ENCODE measurements at regions not wholly inside any gene's neighbourhood (a gene's known extent, or its start where the extent isn't known, plus 50 kb on each side); places are given as distances from the start of the nearest gene placed in this dataset.
"Not testable (repeated sequence)": the region's sequence is repeated elsewhere in the genome, so short reads cannot be mapped to it uniquely, and the experiment has no call there.

DNA sequence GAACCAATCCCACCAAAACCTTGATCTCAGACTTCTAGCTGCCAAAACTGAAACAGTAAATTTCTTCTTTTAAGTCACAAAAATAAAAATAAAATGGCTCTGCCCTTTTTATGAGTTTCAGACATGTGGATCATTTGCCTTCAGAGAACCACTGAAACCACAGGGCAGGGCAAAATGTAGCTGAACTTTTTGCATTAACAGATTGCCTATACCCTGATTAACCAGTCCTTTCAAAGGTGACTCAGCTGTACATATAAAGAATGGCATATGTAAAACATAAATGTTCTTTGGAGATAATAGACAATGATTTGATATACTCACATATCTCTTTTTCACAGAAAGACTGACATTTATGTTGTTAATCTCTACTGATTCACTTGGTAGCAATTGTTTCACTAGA, 187.1 kb upstream of the GRIN3A start:
- intact Hi-C loops (cut with DNase I; ENCODE audit: low total_unique reads), result no loop called here
- Histone ChIP-seq H3K27me3 (no peaks in the 10 kb centered on the region), H3K4me1 (no peaks in the 10 kb centered on the region), H3K9me3 (no peaks in the 10 kb centered on the region), H3K36me3 (no peaks in the 10 kb centered on the region), H3K4me3 (no peak overlapping the region), H3K27ac (no peak overlapping the region)
- DNase-seq, result no peak
- TF ChIP-seq POLR2A (IDR thresholded peaks at IDR 0.05), result no peak
- TF ChIP-seq, protein P1, sequence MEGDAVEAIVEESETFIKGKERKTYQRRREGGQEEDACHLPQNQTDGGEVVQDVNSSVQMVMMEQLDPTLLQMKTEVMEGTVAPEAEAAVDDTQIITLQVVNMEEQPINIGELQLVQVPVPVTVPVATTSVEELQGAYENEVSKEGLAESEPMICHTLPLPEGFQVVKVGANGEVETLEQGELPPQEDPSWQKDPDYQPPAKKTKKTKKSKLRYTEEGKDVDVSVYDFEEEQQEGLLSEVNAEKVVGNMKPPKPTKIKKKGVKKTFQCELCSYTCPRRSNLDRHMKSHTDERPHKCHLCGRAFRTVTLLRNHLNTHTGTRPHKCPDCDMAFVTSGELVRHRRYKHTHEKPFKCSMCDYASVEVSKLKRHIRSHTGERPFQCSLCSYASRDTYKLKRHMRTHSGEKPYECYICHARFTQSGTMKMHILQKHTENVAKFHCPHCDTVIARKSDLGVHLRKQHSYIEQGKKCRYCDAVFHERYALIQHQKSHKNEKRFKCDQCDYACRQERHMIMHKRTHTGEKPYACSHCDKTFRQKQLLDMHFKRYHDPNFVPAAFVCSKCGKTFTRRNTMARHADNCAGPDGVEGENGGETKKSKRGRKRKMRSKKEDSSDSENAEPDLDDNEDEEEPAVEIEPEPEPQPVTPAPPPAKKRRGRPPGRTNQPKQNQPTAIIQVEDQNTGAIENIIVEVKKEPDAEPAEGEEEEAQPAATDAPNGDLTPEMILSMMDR (IDR thresholded peaks at IDR 0.05), result no peak

DNA sequence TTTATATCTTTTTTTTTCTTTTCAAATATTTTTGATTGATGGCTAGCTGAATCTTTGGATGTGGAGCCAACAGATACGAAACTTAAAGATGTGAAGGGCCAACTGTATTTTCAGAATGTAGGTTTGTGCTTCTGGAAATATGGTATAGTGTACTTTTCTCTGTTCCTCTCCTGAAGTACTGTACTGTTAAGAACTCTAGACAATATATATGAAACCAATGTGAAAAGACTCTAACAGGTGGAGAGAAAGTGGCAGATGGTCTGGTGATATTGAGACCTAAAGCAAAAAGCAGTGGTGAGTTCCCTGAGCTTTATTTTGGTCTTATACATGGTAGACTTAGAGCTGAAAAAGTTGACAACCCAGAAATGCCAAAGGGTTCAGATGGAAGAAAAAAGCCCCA, 185.0 kb upstream of the GRIN3A start:
- no peak for DNase-seq
- Histone ChIP-seq H3K27ac (no peak overlapping the region), H3K4me3 (no peak overlapping the region), H3K27me3 (no peaks in the 10 kb centered on the region), H3K4me1 (no peaks in the 10 kb centered on the region), H3K36me3 (no peaks in the 10 kb centered on the region), H3K9me3 (no peaks in the 10 kb centered on the region)
- intact Hi-C loops (cut with DNase I; ENCODE audit: low total_unique reads), result no loop called here
- no peak for TF ChIP-seq POLR2A (IDR thresholded peaks at IDR 0.05)

DNA sequence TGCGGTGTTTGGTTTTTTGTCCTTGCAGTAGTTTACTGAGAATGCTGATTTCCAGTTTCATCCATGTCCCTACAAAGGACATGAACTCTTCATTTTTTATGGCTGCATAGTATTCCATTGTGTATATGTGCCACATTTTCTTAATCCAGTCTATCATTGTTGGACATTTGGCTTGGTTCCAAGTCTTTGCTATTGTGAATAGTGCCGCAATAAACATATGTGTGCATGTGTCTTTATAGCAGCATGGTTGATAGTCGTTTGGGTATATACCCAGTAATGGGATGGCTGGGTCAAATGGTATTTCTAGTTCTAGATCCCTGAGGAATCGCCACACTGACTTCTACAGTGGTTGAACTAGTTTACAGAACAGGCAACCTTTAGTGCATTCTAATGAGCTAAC, 178.5 kb upstream of the GRIN3A start:
- H3K36me3 ChIP-seq; H3K27ac ChIP-seq; H3K9me3 ChIP-seq; H3K4me3 ChIP-seq; DNase-seq; intact Hi-C loops (cut with DNase I; ENCODE audit: low total_unique reads); H3K27me3 ChIP-seq; H3K4me1 ChIP-seq: not testable (repeated sequence)

DNA sequence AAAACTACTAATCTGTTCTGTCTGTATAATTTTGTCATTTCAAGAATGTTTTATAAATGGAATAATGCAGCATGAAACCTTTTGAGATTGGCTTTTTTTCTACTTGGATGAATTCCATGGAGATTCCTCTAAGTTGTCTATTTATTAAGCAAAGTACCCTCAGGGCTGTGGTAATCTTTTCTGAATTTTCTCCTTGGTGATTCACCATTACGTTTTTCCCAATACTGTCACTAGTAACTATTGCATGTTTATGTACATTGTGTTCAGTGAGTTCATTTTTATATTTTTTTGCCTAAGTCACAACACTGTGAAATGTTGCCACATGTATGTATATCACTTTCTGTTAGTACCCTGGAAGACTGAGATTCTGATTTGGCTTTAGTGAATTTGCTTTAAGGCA, 177.0 kb upstream of the GRIN3A start:
- no peak for DNase-seq
- intact Hi-C loops (cut with DNase I; ENCODE audit: low total_unique reads), result no loop called here
- TF ChIP-seq, protein P1 (IDR thresholded peaks at IDR 0.05), result no peak
- no peak for TF ChIP-seq POLR2A (IDR thresholded peaks at IDR 0.05)
- Histone ChIP-seq H3K9me3 (no peaks in the 10 kb centered on the region), H3K4me1 (no peaks in the 10 kb centered on the region), H3K36me3 (no peaks in the 10 kb centered on the region), H3K27ac (no peak overlapping the region), H3K27me3 (no peaks in the 10 kb centered on the region), H3K4me3 (no peak overlapping the region)

DNA sequence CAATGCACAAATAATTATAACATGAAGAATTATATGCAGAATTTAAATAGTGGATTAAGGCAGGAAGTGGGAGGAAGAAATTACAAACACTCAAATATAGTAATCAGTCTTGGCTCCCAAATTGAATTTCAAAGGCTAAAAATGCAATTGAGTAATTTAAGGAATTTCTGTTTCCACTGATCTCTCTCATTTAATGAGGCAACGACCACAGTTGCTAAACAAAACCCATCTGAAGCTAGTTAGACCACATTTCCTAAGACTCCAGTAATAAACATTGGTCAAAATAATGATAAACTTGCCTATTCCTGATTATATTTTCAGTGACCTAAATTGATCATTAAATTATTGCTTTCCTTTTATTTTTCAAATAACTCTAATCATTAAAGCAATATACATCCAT, 174.3 kb upstream of the GRIN3A start:
- intact Hi-C loops (cut with DNase I; ENCODE audit: low total_unique reads), result no loop called here
- no peak for DNase-seq
- Histone ChIP-seq H3K4me1 (no peaks in the 10 kb centered on the region), H3K4me3 (no peak overlapping the region), H3K27me3 (no peaks in the 10 kb centered on the region), H3K36me3 (no peaks in the 10 kb centered on the region), H3K27ac (no peak overlapping the region), H3K9me3 (no peaks in the 10 kb centered on the region)
- no peak for TF ChIP-seq POLR2A (IDR thresholded peaks at IDR 0.05)
- TF ChIP-seq, protein P1 (IDR thresholded peaks at IDR 0.05), result no peak

DNA sequence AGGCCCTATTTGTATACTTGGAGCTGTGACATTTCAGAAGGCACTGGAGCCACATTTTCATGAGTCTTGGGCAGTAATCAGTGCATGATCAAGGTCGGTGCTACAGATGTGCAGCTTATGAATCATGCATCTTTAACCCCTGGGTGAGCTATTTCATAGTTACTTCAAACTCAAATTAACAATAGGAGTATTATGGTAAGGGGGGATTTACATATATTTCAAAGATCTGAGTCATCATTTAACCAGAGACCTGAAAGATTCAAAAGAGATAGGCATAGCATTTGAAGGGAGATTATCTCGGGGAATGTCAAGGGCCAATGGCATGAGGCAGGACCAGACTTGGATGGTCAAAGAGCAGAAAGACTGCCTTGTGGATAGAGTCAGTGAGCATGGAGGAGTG, 169.0 kb upstream of the GRIN3A start:
- H3K27me3 ChIP-seq, result no peaks in the 10 kb centered on the region
- TF ChIP-seq POLR2A (IDR thresholded peaks at IDR 0.05), result no peak
- H3K4me1 ChIP-seq, result no peaks in the 10 kb centered on the region
- DNase-seq, result no peak
- intact Hi-C loops (cut with DNase I; ENCODE audit: low total_unique reads), result no loop called here
- no peaks in the 10 kb centered on the region for H3K9me3 ChIP-seq
- H3K27ac ChIP-seq, result no peak overlapping the region
- H3K4me3 ChIP-seq, result no peak overlapping the region
- H3K36me3 ChIP-seq, result no peaks in the 10 kb centered on the region

DNA sequence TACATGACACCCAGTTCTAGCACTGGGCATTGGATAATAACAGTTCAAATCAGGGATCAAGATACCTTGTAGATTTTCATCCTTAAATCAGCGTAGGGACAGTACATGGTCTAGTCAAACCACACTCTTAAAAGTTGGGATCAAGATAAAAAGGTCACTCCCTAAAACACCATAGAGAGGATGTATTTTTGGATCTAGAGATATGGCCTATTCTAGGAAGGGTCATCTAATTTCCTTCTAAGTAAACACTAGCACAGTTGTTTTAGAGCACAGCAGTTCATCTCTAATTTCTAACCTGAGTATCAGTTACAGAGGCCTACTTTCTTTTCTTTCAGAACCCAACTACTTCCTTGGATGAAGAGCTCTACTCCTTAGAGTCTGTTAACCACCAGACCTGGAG, 166.4 kb upstream of the GRIN3A start:
- no peaks in the 10 kb centered on the region for H3K27me3 ChIP-seq
- no peak for DNase-seq
- H3K36me3 ChIP-seq, result no peaks in the 10 kb centered on the region
- H3K27ac ChIP-seq, result no peak overlapping the region
- no peaks in the 10 kb centered on the region for H3K9me3 ChIP-seq
- H3K4me3 ChIP-seq, result no peak overlapping the region
- intact Hi-C loops (cut with DNase I; ENCODE audit: low total_unique reads), result no loop called here
- H3K4me1 ChIP-seq, result no peaks in the 10 kb centered on the region
- no peak for TF ChIP-seq POLR2A (IDR thresholded peaks at IDR 0.05)
- TF ChIP-seq, protein P1 (IDR thresholded peaks at IDR 0.05), result no peak

Measured in uterus (tissue), 3 donors.